Esophagus (tissue), 2 donors: ENCODE measurements at regions not wholly inside any gene's neighbourhood (a gene's known extent, or its start where the extent isn't known, plus 50 kb on each side); places are given as distances from the start of the nearest gene placed in this dataset.

Source experiments
- H3K27ac ChIP-seq, 2 donors: one replicate each; pipeline ENCODE4 v1.5.1; 2013; ENCODE audit warnings: low read depth in 2 of 2, mild to moderate bottlenecking in 2 of 2, inconsistent platforms in 1 of 2, low read length in 1 of 2, moderate library complexity in 1 of 2
- H3K27me3 ChIP-seq, 2 donors: one replicate each; pipeline ENCODE4 v1.6.1; 2013; ENCODE audit warnings: low read length in 2 of 2, control low read depth in 1 of 2, mild to moderate bottlenecking in 1 of 2; ENCODE audit not compliant: insufficient read depth in 2 of 2, control insufficient read depth in 1 of 2
- H3K36me3 ChIP-seq, 2 donors: one replicate each; pipeline ENCODE4 v1.6.1; 2013; ENCODE audit warnings: low read length in 1 of 2; ENCODE audit not compliant: control insufficient read depth in 2 of 2, insufficient read depth in 2 of 2
- H3K4me1 ChIP-seq, 2 donors: one replicate each; pipeline ENCODE4 v1.6.1; 2013; ENCODE audit warnings: low read length in 1 of 2; ENCODE audit not compliant: control insufficient read depth in 2 of 2, insufficient read depth in 2 of 2
- H3K4me3 ChIP-seq, 2 donors: one replicate each; pipeline ENCODE4 v1.5.1; 2013; ENCODE audit warnings: low read length in 2 of 2, mild to moderate bottlenecking in 2 of 2, low read depth in 1 of 2, moderate library complexity in 1 of 2
- H3K9me3 ChIP-seq, 2 donors: one replicate each; pipeline ENCODE4 v1.6.1; 2013; ENCODE audit warnings: mild to moderate bottlenecking in 2 of 2, low read depth in 1 of 2, low read length in 1 of 2, moderate library complexity in 1 of 2; ENCODE audit not compliant: control insufficient read depth in 2 of 2, insufficient read depth in 1 of 2
- WGBS, 2 donors: extraction: QIAGEN DNeasy Blood & Tissue Kit; methylation state at CpG; one replicate each; pipeline ENCODE4 v1.1.7; 2013; 5-methylcytosine and 5-hydroxymethylcytosine counted together
- donor health status: healthy with polysubstance abuse.
- donor health status: Bipolar disorder and iron deficiency.

GRCh38 chr3:103953796-103954195 is 1412.9 kb upstream of the ALCAM start:
- H3K36me3 ChIP-seq: no peaks in the 10 kb centered on the region
- no peaks in the 10 kb centered on the region for H3K9me3 ChIP-seq
- no peaks in the 10 kb centered on the region for H3K4me1 ChIP-seq
- WGBS, 2 donors: 86 to 92% methylated on average over 2 of the region's 2 CpGs
- H3K4me3 ChIP-seq: no peak overlapping the region
- no peak overlapping the region for H3K27ac ChIP-seq
- H3K27me3 ChIP-seq: no peaks in the 10 kb centered on the region

GRCh38 chr3:103960819-103961218 is 1405.9 kb upstream of the ALCAM start:
- Histone ChIP-seq H3K9me3 (peaks cover 2 to 4% of the 10 kb centered on the region in 2 donors), H3K4me3 (no peak overlapping the region), H3K36me3 (no peaks in the 10 kb centered on the region), H3K4me1 (no peaks in the 10 kb centered on the region), H3K27ac (no peak overlapping the region), H3K27me3 (no peaks in the 10 kb centered on the region)

GRCh38 chr3:103963599-103963998 is 1403.1 kb upstream of the ALCAM start:
- Histone ChIP-seq H3K4me1 (no peaks in the 10 kb centered on the region), H3K4me3 (no peak overlapping the region), H3K36me3 (no peaks in the 10 kb centered on the region), H3K27me3 (no peaks in the 10 kb centered on the region), H3K27ac (no peak overlapping the region), H3K9me3 (peaks cover 4 to 7% of the 10 kb centered on the region in 2 donors)
- 32 to 33% methylated on average over 2 of the region's 2 CpGs for WGBS, 2 donors

GRCh38 chr3:103965764-103966163 is 1400.9 kb upstream of the ALCAM start:
- Histone ChIP-seq H3K27ac (no peak overlapping the region), H3K4me1 (no peaks in the 10 kb centered on the region), H3K36me3 (no peaks in the 10 kb centered on the region), H3K4me3 (no peak overlapping the region), H3K9me3 (peaks cover 4 to 7% of the 10 kb centered on the region in 2 donors), H3K27me3 (no peaks in the 10 kb centered on the region)
- 89 to 91% methylated on average over 9 of the region's 9 CpGs for WGBS, 2 donors

- H3K27me3 ChIP-seq: no peaks in the 10 kb centered on the region
- no peak overlapping the region for H3K27ac ChIP-seq
- no peaks in the 10 kb centered on the region for H3K36me3 ChIP-seq
- WGBS, 2 donors: 92 to 94% methylated on average over 3 of the region's 3 CpGs
- H3K4me3 ChIP-seq: no peak overlapping the region
- H3K4me1 ChIP-seq: no peaks in the 10 kb centered on the region
- H3K9me3 ChIP-seq: peaks cover 4 to 7% of the 10 kb centered on the region in 2 donors
Observed at GRCh38 chr3:103966749-103967148, 1400.0 kb upstream of the ALCAM start.

- no peaks in the 10 kb centered on the region for H3K36me3 ChIP-seq
- peaks cover 4 to 7% of the 10 kb centered on the region in 2 donors for H3K9me3 ChIP-seq
- no peaks in the 10 kb centered on the region for H3K27me3 ChIP-seq
- H3K27ac ChIP-seq: no peak overlapping the region
- no peaks in the 10 kb centered on the region for H3K4me1 ChIP-seq
- WGBS, 2 donors: 69 to 77% methylated on average over 2 of the region's 2 CpGs
- no peak overlapping the region for H3K4me3 ChIP-seq
Observed at GRCh38 chr3:103968131-103968530, 1398.6 kb upstream of the ALCAM start.

- H3K9me3 ChIP-seq: peaks cover 4 to 7% of the 10 kb centered on the region in 2 donors
- H3K27ac ChIP-seq: no peak overlapping the region
- H3K27me3 ChIP-seq: no peaks in the 10 kb centered on the region
- H3K4me1 ChIP-seq: no peaks in the 10 kb centered on the region
- no peaks in the 10 kb centered on the region for H3K36me3 ChIP-seq
- 17 to 19% methylated on average over 1 of the region's 1 CpG for WGBS, 2 donors
- H3K4me3 ChIP-seq: no peak overlapping the region
Observed at GRCh38 chr3:103968751-103969150, 1398.0 kb upstream of the ALCAM start.

GRCh38 chr3:103976931-103977339 is 1389.8 kb upstream of the ALCAM start:
- WGBS, 2 donors: 11 to 18% methylated on average over 1 of the region's 1 CpG
- Histone ChIP-seq H3K27me3 (no peaks in the 10 kb centered on the region), H3K36me3 (no peaks in the 10 kb centered on the region), H3K9me3 (no peaks in the 10 kb centered on the region), H3K4me1 (no peaks in the 10 kb centered on the region), H3K4me3 (no peak overlapping the region), H3K27ac (no peak overlapping the region)

GRCh38 chr3:103977417-103977816 is 1389.3 kb upstream of the ALCAM start:
- Histone ChIP-seq H3K27ac (no peak overlapping the region), H3K27me3 (no peaks in the 10 kb centered on the region), H3K4me1 (no peaks in the 10 kb centered on the region), H3K36me3 (no peaks in the 10 kb centered on the region), H3K4me3 (no peak overlapping the region), H3K9me3 (no peaks in the 10 kb centered on the region)
- 37 to 49% methylated on average over 2 of the region's 2 CpGs for WGBS, 2 donors

GRCh38 chr3:103991461-103992115 is 1375.1 kb upstream of the ALCAM start:
- no peaks in the 10 kb centered on the region for H3K36me3 ChIP-seq
- H3K27ac ChIP-seq: no peak overlapping the region
- peaks cover 2 to 8% of the 10 kb centered on the region in 2 donors for H3K9me3 ChIP-seq
- no peak overlapping the region for H3K4me3 ChIP-seq
- H3K27me3 ChIP-seq: no peaks in the 10 kb centered on the region
- no peaks in the 10 kb centered on the region for H3K4me1 ChIP-seq
- 67 to 71% methylated on average over 10 of the region's 10 CpGs for WGBS, 2 donors
